MCF 10A (cell line): ENCODE measurements at regions not wholly inside any gene's neighbourhood (a gene's known extent, or its start where the extent isn't known, plus 50 kb on each side); places are given as distances from the start of the nearest gene placed in this dataset.

Experiments
- BruUV-seq: library from RNA; stranded (reverse); fragments of 400-500 nt; replicated peaks from 2 replicates; lab custom pipeline; 2021; lab: Mats Ljungman, UMichigan
- CTCF ChIA-PET: fragments of 300-600 bp; sonication (Branson Sonifier 250); formaldehyde crosslinking; extraction: SDS; loops from one replicate; lab custom pipeline; 2021; ENCODE audit warnings: antibody characterized with exemption, inconsistent platforms; lab: Yijun Ruan, JAX
- POLR2A ChIA-PET: fragments of 300-600, 350-650 bp; sonication (Branson Sonifier 250); formaldehyde crosslinking; extraction: SDS; loops from one replicate; lab custom pipeline; 2020; ENCODE audit warnings: antibody characterized with exemption, inconsistent platforms; lab: Yijun Ruan, JAX
- DNase-seq: peaks from one replicate; pipeline ENCODE4 v3.0.0-alpha.2; 2018; ENCODE audit not compliant: unreplicated experiment
- H3K27ac Mint-ChIP-seq: one replicate; pipeline ENCODE4 v1.8.0; 2022; ENCODE audit warnings: mild to moderate bottlenecking, low read depth, mixed read lengths; ENCODE audit not compliant: unreplicated experiment
- H3K27me3 Mint-ChIP-seq: one replicate; pipeline ENCODE4 v1.8.0; 2022; ENCODE audit warnings: mixed read lengths; ENCODE audit not compliant: insufficient read depth, unreplicated experiment
- H3K36me3 Mint-ChIP-seq: one replicate; pipeline ENCODE4 v1.8.0; 2022; ENCODE audit warnings: mild to moderate bottlenecking, moderate library complexity, mixed read lengths; ENCODE audit not compliant: insufficient read depth, unreplicated experiment
- H3K4me1 Mint-ChIP-seq: one replicate; pipeline ENCODE4 v1.8.0; 2022; ENCODE audit warnings: mixed read lengths; ENCODE audit not compliant: insufficient read depth, unreplicated experiment
- H3K4me3 Mint-ChIP-seq: one replicate; pipeline ENCODE4 v1.8.0; 2022; ENCODE audit warnings: mild to moderate bottlenecking, moderate library complexity, mixed read lengths; ENCODE audit not compliant: unreplicated experiment
- H3K9me3 Mint-ChIP-seq: one replicate; pipeline ENCODE4 v1.8.0; 2022; ENCODE audit warnings: mixed read lengths; ENCODE audit not compliant: unreplicated experiment
- CTCF ChIP-seq: fragments of 200-600 bp; IDR thresholded peaks from one replicate; pipeline ENCODE4 v1.8.0; 2022; ENCODE audit warnings: antibody characterized with exemption, mild to moderate bottlenecking; ENCODE audit not compliant: unreplicated experiment
- intact Hi-C: fragments of 100-400 bp; cut with micrococcal nuclease; formaldehyde crosslinking; loops from 2 replicates; pipeline ENCODE4 v1.14.1; 2022

GRCh38 chr13:64798422-64798821, 2431.7 kb downstream of the PCDH9 start:
- CTCF ChIA-PET: interaction anchor here (0.5 kb wide), 1 partner anchor 28 kb away, joined by 3 read pairs; no protein-coding TSS in a partner anchor
- BruUV-seq: no TSS peak
- Mint-ChIP-seq H3K27ac (no peak overlapping the region), H3K4me3 (no peak overlapping the region), H3K9me3 (no peaks in the 10 kb centered on the region), H3K4me1 (no peaks in the 10 kb centered on the region), H3K27me3 (no peaks in the 10 kb centered on the region), H3K36me3 (no peaks in the 10 kb centered on the region)
- intact Hi-C loops: no loop called here
- POLR2A ChIA-PET: no interaction called here
- DNase-seq: no peak
- no peak for TF ChIP-seq CTCF

DNA sequence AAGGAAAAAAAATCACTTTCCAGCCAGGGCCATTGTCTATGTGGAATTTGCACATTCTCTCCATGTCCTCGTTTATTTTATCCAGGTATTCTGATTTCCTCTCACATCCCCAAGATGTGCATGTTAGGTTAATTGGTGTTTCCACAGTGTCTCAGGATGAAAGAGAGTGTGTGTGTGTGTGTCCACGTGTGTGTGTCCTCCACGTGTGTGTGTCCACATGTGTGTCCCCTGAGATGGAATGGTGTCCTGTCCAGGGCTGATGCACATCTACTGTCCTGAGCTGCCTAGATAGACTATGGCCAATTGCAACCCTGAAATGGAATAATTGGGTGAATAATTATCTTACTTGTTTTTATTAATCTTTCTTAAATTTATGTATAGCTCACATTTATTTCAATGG, 2436.5 kb downstream of the PCDH9 start:
- no peak for TF ChIP-seq CTCF
- no peak overlapping the region for H3K27ac Mint-ChIP-seq
- no peaks in the 10 kb centered on the region for H3K36me3 Mint-ChIP-seq
- BruUV-seq: no TSS peak
- DNase-seq: no peak
- H3K4me3 Mint-ChIP-seq: no peak overlapping the region
- H3K9me3 Mint-ChIP-seq: no peaks in the 10 kb centered on the region
- ChIA-PET POLR2A (no interaction called here), CTCF (no interaction called here)
- no peaks in the 10 kb centered on the region for H3K4me1 Mint-ChIP-seq
- no peaks in the 10 kb centered on the region for H3K27me3 Mint-ChIP-seq
- intact Hi-C loops: no loop called here

GRCh38 chr13:64793131-64793530, 2437.0 kb downstream of the PCDH9 start:
- H3K27me3 Mint-ChIP-seq: no peaks in the 10 kb centered on the region
- H3K27ac Mint-ChIP-seq: no peak overlapping the region
- no peak for TF ChIP-seq CTCF
- no peak for DNase-seq
- H3K4me3 Mint-ChIP-seq: no peak overlapping the region
- no peaks in the 10 kb centered on the region for H3K36me3 Mint-ChIP-seq
- intact Hi-C loops: no loop called here
- no TSS peak for BruUV-seq
- POLR2A ChIA-PET: no interaction called here
- H3K4me1 Mint-ChIP-seq: no peaks in the 10 kb centered on the region
- CTCF ChIA-PET: no interaction called here
- H3K9me3 Mint-ChIP-seq: no peaks in the 10 kb centered on the region

DNA sequence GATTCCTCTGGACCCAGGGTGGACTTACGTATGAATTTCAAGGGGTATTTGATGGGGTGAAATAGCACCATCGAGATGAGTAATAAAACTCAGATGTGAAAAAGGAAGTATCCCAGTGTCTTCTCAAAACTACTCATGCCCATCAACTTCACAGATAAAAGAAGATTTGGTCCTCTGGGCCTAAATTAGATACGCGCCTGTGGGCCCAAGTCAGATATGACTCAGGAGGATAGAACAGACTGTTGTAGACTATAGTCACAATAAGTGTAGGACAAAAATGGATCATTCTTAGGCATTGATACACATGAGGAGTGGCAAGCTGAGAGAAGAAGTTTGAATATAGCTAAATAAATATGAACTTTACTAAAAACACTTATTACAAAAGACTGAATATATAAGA, 2438.8 kb downstream of the PCDH9 start:
- Mint-ChIP-seq H3K27ac (no peak overlapping the region), H3K4me1 (no peaks in the 10 kb centered on the region), H3K27me3 (no peaks in the 10 kb centered on the region), H3K4me3 (no peak overlapping the region), H3K36me3 (no peaks in the 10 kb centered on the region), H3K9me3 (no peaks in the 10 kb centered on the region)
- no peak for TF ChIP-seq CTCF
- no peak for DNase-seq
- intact Hi-C loops: no loop called here
- BruUV-seq: no TSS peak
- POLR2A ChIA-PET: interaction anchor here (0.7 kb wide), 1 partner anchor 809 kb away, joined by 3 read pairs; no protein-coding TSS in a partner anchor
- CTCF ChIA-PET: no interaction called here
